ENCODE measurements at regions not wholly inside any gene's neighbourhood (a gene's known extent, or its start where the extent isn't known, plus 50 kb on each side); places are given as distances from the start of the nearest gene placed in this dataset.

GRCh38 chr2:82524826-82525225 is 1934.3 kb downstream of the SUCLG1 start:
- no peak overlapping the region for H3K27ac ChIP-seq
- H3K27me3 ChIP-seq: no peaks in the 10 kb centered on the region
- no peak for TF ChIP-seq EP300 (IDR thresholded peaks at IDR 0.05)
- TF ChIP-seq POLR2A (IDR thresholded peaks at IDR 0.05): no peak
- TF ChIP-seq CTCF (IDR thresholded peaks at IDR 0.05): no peak
- TF ChIP-seq POLR2AphosphoS5 (IDR thresholded peaks at IDR 0.05): no peak
- H3K4me3 ChIP-seq: no peak overlapping the region
- H3K9me3 ChIP-seq: no peaks in the 10 kb centered on the region
- 95 to 96% methylated on average over 7 of the region's 7 CpGs for WGBS, 2 donors
- no peaks in the 10 kb centered on the region for H3K36me3 ChIP-seq
- DNase-seq: no peak
- no peak for ATAC-seq (ENCODE audit: low FRiP score in 2 of 2)
- no peaks in the 10 kb centered on the region for H3K4me1 ChIP-seq

- H3K4me3 ChIP-seq: no peak overlapping the region
- no peaks in the 10 kb centered on the region for H3K36me3 ChIP-seq
- no peak for TF ChIP-seq POLR2AphosphoS5 (IDR thresholded peaks at IDR 0.05)
- no peak for TF ChIP-seq POLR2A (IDR thresholded peaks at IDR 0.05)
- TF ChIP-seq EP300 (IDR thresholded peaks at IDR 0.05): no peak
- TF ChIP-seq CTCF (IDR thresholded peaks at IDR 0.05): no peak
- no peaks in the 10 kb centered on the region for H3K9me3 ChIP-seq
- WGBS, 2 donors: 94 to 95% methylated on average over 1 of the region's 1 CpG
- no peaks in the 10 kb centered on the region for H3K4me1 ChIP-seq
- DNase-seq: no peak
- H3K27me3 ChIP-seq: no peaks in the 10 kb centered on the region
- H3K27ac ChIP-seq: no peak overlapping the region
- no peak for ATAC-seq (ENCODE audit: low FRiP score in 2 of 2)
Measured at GRCh38 chr2:82511894-82512293, 1947.2 kb downstream of the SUCLG1 start.

GRCh38 chr2:82508702-82509101 is 1950.4 kb downstream of the SUCLG1 start:
- Histone ChIP-seq H3K36me3 (no peaks in the 10 kb centered on the region), H3K4me1 (no peaks in the 10 kb centered on the region), H3K27ac (no peak overlapping the region), H3K4me3 (no peak overlapping the region), H3K9me3 (no peaks in the 10 kb centered on the region), H3K27me3 (no peaks in the 10 kb centered on the region)
- TF ChIP-seq EP300 (IDR thresholded peaks at IDR 0.05) (no peak), CTCF (IDR thresholded peaks at IDR 0.05) (no peak), POLR2A (IDR thresholded peaks at IDR 0.05) (no peak), POLR2AphosphoS5 (IDR thresholded peaks at IDR 0.05) (no peak)
- DNase-seq: peak in 1 of 2 donors; percentile 33
- peak; percentile 39 to 49 for ATAC-seq (ENCODE audit: low FRiP score in 2 of 2)
- WGBS, 2 donors: 87 to 94% methylated on average over 2 of the region's 2 CpGs

GRCh38 chr2:82507657-82508056 is 1951.4 kb downstream of the SUCLG1 start:
- Histone ChIP-seq H3K36me3 (no peaks in the 10 kb centered on the region), H3K4me1 (no peaks in the 10 kb centered on the region), H3K9me3 (peaks cover 0 to 2% (median 0%) of the 10 kb centered on the region in 4 donors), H3K4me3 (no peak overlapping the region), H3K27me3 (no peaks in the 10 kb centered on the region), H3K27ac (no peak overlapping the region)
- DNase-seq (peak in 1 of 2 donors; percentile 50), ATAC-seq (ENCODE audit: low FRiP score in 2 of 2) (peak; percentile 24 to 51)
- no peak for TF ChIP-seq EP300 (IDR thresholded peaks at IDR 0.05)
- TF ChIP-seq CTCF (IDR thresholded peaks at IDR 0.05): no peak
- no peak for TF ChIP-seq POLR2AphosphoS5 (IDR thresholded peaks at IDR 0.05)
- TF ChIP-seq POLR2A (IDR thresholded peaks at IDR 0.05): no peak
- WGBS, 2 donors: 87 to 93% methylated on average over 3 to 11 of the region's 11 CpGs

GRCh38 chr2:82501217-82501616 is 1957.9 kb downstream of the SUCLG1 start:
- Histone ChIP-seq H3K4me1 (no peaks in the 10 kb centered on the region), H3K9me3 (peaks cover 0 to 21% (median 5%) of the 10 kb centered on the region in 4 donors)

More at GRCh38 chr2:82501217-82501616, 1957.9 kb downstream of the SUCLG1 start:
- H3K36me3 ChIP-seq: no peaks in the 10 kb centered on the region
- ATAC-seq (ENCODE audit: low FRiP score in 2 of 2) (no peak), DNase-seq (no peak)
- TF ChIP-seq POLR2AphosphoS5 (IDR thresholded peaks at IDR 0.05) (no peak), CTCF (IDR thresholded peaks at IDR 0.05) (no peak), POLR2A (IDR thresholded peaks at IDR 0.05) (no peak), EP300 (IDR thresholded peaks at IDR 0.05) (no peak)
- WGBS, 2 donors: 87 to 89% methylated on average over 4 of the region's 4 CpGs
- no peak overlapping the region for H3K27ac ChIP-seq
- H3K27me3 ChIP-seq: no peaks in the 10 kb centered on the region
- no peak overlapping the region for H3K4me3 ChIP-seq

Measured in upper lobe of left lung (tissue), 6 donors.